HCT116 (cell line): ENCODE measurements at regions not wholly inside any gene's neighbourhood (a gene's known extent, or its start where the extent isn't known, plus 50 kb on each side); places are given as distances from the start of the nearest gene placed in this dataset.
"Not testable (repeated sequence)": the region's sequence is repeated elsewhere in the genome, so short reads cannot be mapped to it uniquely, and the experiment has no call there.

Experiments used
- ATAC-seq: fragments of 200-7000 bp; cut with Tn5 transposase; 2 replicates; pipeline ENCODE4 v1.9.1; 2020; ENCODE audit warnings: mild to moderate bottlenecking, moderate library complexity
- BruUV-seq: library from RNA; stranded (reverse); fragments of 400-500 nt; replicated peaks from 2 replicates; lab custom pipeline; 2021; lab: Mats Ljungman, UMichigan
- CTCF ChIA-PET: fragments of 300-600 bp; sonication (Branson Sonifier 250); formaldehyde crosslinking; loops from one replicate; lab custom pipeline; 2021; ENCODE audit warnings: antibody characterized with exemption; lab: Charles Lee
- POLR2A ChIA-PET: fragments of 300-600, 350-600 bp; sonication (Branson Sonifier 250); formaldehyde crosslinking; loops from one replicate; lab custom pipeline; 2021; ENCODE audit warnings: antibody characterized with exemption; lab: Charles Lee
- RAD21 ChIA-PET, 2 experiments: fragments of 300-600 bp; sonication (Branson Sonifier 250); formaldehyde crosslinking; loops; one replicate each; lab custom pipeline; 2023; ENCODE audit warnings: low total read pairs in 2 of 2; ENCODE audit not compliant: uncharacterized antibody in 2 of 2, unreplicated experiment in 2 of 2, low non-redundant PET in 1 of 2; lab: Charles Lee
- DNase-seq: peaks from one replicate; pipeline ENCODE4 v3.0.0-alpha.2; 2010; ENCODE audit warnings: low read depth, low spot score
- H2AFZ ChIP-seq: fragments of 200-600 bp; shearing (Covaris generic), sonication (generic); 2 replicates; pipeline ENCODE4 v1.6.1; 2017; ENCODE audit warnings: low read depth, mixed run types, mixed read lengths, antibody characterized with exemption, low read length; ENCODE audit not compliant: poor library complexity, severe bottlenecking
- H3K27ac ChIP-seq: 2 replicates; pipeline ENCODE4 v1.5.1; 2012; ENCODE audit warnings: low read depth, low read length
- H3K27me3 ChIP-seq: fragments of 200-600 bp; sonication (generic); 2 replicates; pipeline ENCODE4 v1.6.1; 2016; ENCODE audit warnings: mixed run types, low read length, mixed read lengths; ENCODE audit not compliant: insufficient read depth
- H3K36me3 ChIP-seq, 2 experiments: fragments of 200-500 bp in 1 of 2; fragments of 200-600 bp in 1 of 2; sonication (Bioruptor generic) in 1 of 2; sonication (generic) in 1 of 2; 2 replicates each; pipeline versions ENCODE4 v1.5.1 to v1.6.1; 2014 to 2016; ENCODE audit warnings: low read length in 2 of 2, inconsistent platforms in 1 of 2, mixed read lengths in 1 of 2, mixed run types in 1 of 2; ENCODE audit not compliant: insufficient read depth in 2 of 2, control insufficient read depth in 1 of 2
- H3K4me1 ChIP-seq, 2 experiments: fragments of 200-600 bp in 1 of 2; sonication (generic) in 1 of 2; 2 replicates each; pipeline versions ENCODE4 v1.5.1 to v1.6.1; 2012 to 2017; ENCODE audit warnings: low read length in 2 of 2, inconsistent platforms in 1 of 2, mild to moderate bottlenecking in 1 of 2, mixed read lengths in 1 of 2, mixed run types in 1 of 2, moderate library complexity in 1 of 2; ENCODE audit not compliant: insufficient read depth in 2 of 2, control insufficient read depth in 1 of 2
- H3K4me2 ChIP-seq: fragments of 200-600 bp; sonication (generic); 2 replicates; pipeline ENCODE4 v1.6.1; 2017; ENCODE audit warnings: mixed run types, low read length, mixed read lengths
- H3K4me3 ChIP-seq, 2 experiments: fragments of 200-600 bp in 1 of 2; sonication (generic) in 1 of 2; replicated peaks in 1 of 2; 2 replicates each; pipeline ENCODE4 v1.5.1; 2011 to 2016; ENCODE audit warnings: low read length in 2 of 2, control low read depth in 1 of 2, low read depth in 1 of 2, mild to moderate bottlenecking in 1 of 2, mixed read lengths in 1 of 2, mixed run types in 1 of 2
- H3K79me2 ChIP-seq: fragments of 200-600 bp; sonication (generic); 2 replicates; pipeline ENCODE4 v1.6.1; 2017; ENCODE audit warnings: mild to moderate bottlenecking, mixed run types, low read length, moderate library complexity, mixed read lengths; ENCODE audit not compliant: insufficient read depth
- H3K9ac ChIP-seq: fragments of 200-600 bp; sonication (generic); 2 replicates; pipeline ENCODE4 v1.6.1; 2016; ENCODE audit warnings: low read length, mixed read lengths
- H3K9me2 ChIP-seq: fragments of 200-600 bp; sonication (generic), shearing (Covaris generic); 2 replicates; pipeline ENCODE4 v1.6.1; 2017; ENCODE audit warnings: mixed run types, mild to moderate bottlenecking, moderate library complexity; ENCODE audit not compliant: insufficient read depth
- H3K9me3 ChIP-seq, 2 experiments: fragments of 200-500 bp in 1 of 2; fragments of 200-600 bp in 1 of 2; sonication (Bioruptor generic) in 1 of 2; sonication (generic) in 1 of 2; 2 replicates each; pipeline ENCODE4 v1.6.1; 2014 to 2017; ENCODE audit warnings: low read length in 2 of 2, mixed read lengths in 2 of 2, inconsistent platforms in 1 of 2, low read depth in 1 of 2, mild to moderate bottlenecking in 1 of 2, mixed run types in 1 of 2, moderate library complexity in 1 of 2; ENCODE audit not compliant: control insufficient read depth in 1 of 2, insufficient read depth in 1 of 2
- H4K20me1 ChIP-seq: fragments of 200-600 bp; sonication (generic), shearing (Covaris generic); 2 replicates; pipeline ENCODE4 v1.6.1; 2017; ENCODE audit warnings: mixed run types, mild to moderate bottlenecking, moderate library complexity; ENCODE audit not compliant: insufficient read depth
- ATF3 ChIP-seq: IDR thresholded peaks from 2 replicates; pipeline ENCODE4 v1.6.1; 2012
- CBX3 ChIP-seq: IDR thresholded peaks from 2 replicates; pipeline ENCODE4 v1.6.1; 2012; ENCODE audit warnings: low read depth
- EGR1 ChIP-seq: IDR thresholded peaks from 2 replicates; pipeline ENCODE4 v1.6.1; 2012; ENCODE audit warnings: low read depth
- ELF1 ChIP-seq: IDR thresholded peaks from 2 replicates; pipeline ENCODE4 v1.6.1; 2012; ENCODE audit warnings: low read depth, borderline replicate concordance
- EZH2 ChIP-seq: fragments of 200-600 bp; sonication (generic); IDR thresholded peaks from 2 replicates; pipeline ENCODE4 v1.6.1; 2017; ENCODE audit warnings: antibody characterized with exemption, mixed run types
- EZH2phosphoT487 ChIP-seq: fragments of 200-600 bp; IDR thresholded peaks from 2 replicates; pipeline ENCODE4 v1.6.1; 2018; ENCODE audit warnings: antibody characterized with exemption, borderline replicate concordance
- FOSL1 ChIP-seq: IDR thresholded peaks from 2 replicates; pipeline ENCODE4 v1.6.1; 2012; ENCODE audit warnings: low read depth
- JUND ChIP-seq: IDR thresholded peaks from 2 replicates; pipeline ENCODE4 v1.6.1; 2012
- MAX ChIP-seq: IDR thresholded peaks from 2 replicates; pipeline ENCODE4 v1.6.1; 2012
- POLR2A ChIP-seq: IDR thresholded peaks from 2 replicates; pipeline ENCODE4 v1.7.0; 2011; ENCODE audit warnings: borderline replicate concordance; ENCODE audit not compliant: insufficient read depth, insufficient read length; ENCODE audit errors: extremely low read depth
- POLR2AphosphoS5 ChIP-seq: IDR thresholded peaks from 2 replicates; pipeline ENCODE4 v1.6.1; 2011; ENCODE audit warnings: mild to moderate bottlenecking, low read depth, low read length, moderate library complexity
- RAD21 ChIP-seq: IDR thresholded peaks from 2 replicates; pipeline ENCODE4 v1.6.1; 2012; ENCODE audit warnings: low read depth, mild to moderate bottlenecking
- SIN3A ChIP-seq: IDR thresholded peaks from 2 replicates; pipeline ENCODE4 v1.6.1; 2012; ENCODE audit warnings: low read depth
- SP1 ChIP-seq: IDR thresholded peaks from 2 replicates; pipeline ENCODE4 v1.6.1; 2012; ENCODE audit warnings: low read depth
- SRF ChIP-seq: IDR thresholded peaks from 2 replicates; pipeline ENCODE4 v1.6.1; 2012; ENCODE audit warnings: low read depth
- TCF7L2 ChIP-seq: IDR thresholded peaks from 2 replicates; pipeline ENCODE4 v1.7.0; 2011; ENCODE audit warnings: borderline replicate concordance, inconsistent platforms; ENCODE audit not compliant: insufficient read depth, insufficient read length; ENCODE audit errors: extremely low read depth
- ZBTB33 ChIP-seq: IDR thresholded peaks from 2 replicates; pipeline ENCODE4 v1.6.1; 2011; ENCODE audit warnings: mild to moderate bottlenecking, low read length, moderate library complexity; ENCODE audit not compliant: insufficient replicate concordance; ENCODE audit errors: extremely low read depth
- intact Hi-C: fragments of 100-400 bp; cut with micrococcal nuclease; formaldehyde crosslinking; loops from 2 replicates; pipeline ENCODE4 v1.10.0; 2022
- TF ChIP-seq, protein P1 (sequence below): IDR thresholded peaks from 2 replicates; pipeline ENCODE4 v1.6.1; 2012; ENCODE audit warnings: low read depth

GRCh38 chr12:31807773-31808097 is 78.9 kb upstream of the AMN1 start:
- ATAC-seq (no peak), DNase-seq (no peak)
- RAD21 ChIA-PET = no interaction called here
- TF ChIP-seq TCF7L2 (no peak), ATF3 (no peak), RAD21 (no peak), SP1 (no peak), CBX3 (no peak), MAX (no peak), EZH2 (no peak), POLR2A (no peak), JUND (no peak), EGR1 (no peak), SRF (no peak), POLR2AphosphoS5 (no peak), EZH2phosphoT487 (no peak), ZBTB33 (no peak), SIN3A (no peak), ELF1 (no peak), FOSL1 (no peak)
- TF ChIP-seq, protein P1, sequence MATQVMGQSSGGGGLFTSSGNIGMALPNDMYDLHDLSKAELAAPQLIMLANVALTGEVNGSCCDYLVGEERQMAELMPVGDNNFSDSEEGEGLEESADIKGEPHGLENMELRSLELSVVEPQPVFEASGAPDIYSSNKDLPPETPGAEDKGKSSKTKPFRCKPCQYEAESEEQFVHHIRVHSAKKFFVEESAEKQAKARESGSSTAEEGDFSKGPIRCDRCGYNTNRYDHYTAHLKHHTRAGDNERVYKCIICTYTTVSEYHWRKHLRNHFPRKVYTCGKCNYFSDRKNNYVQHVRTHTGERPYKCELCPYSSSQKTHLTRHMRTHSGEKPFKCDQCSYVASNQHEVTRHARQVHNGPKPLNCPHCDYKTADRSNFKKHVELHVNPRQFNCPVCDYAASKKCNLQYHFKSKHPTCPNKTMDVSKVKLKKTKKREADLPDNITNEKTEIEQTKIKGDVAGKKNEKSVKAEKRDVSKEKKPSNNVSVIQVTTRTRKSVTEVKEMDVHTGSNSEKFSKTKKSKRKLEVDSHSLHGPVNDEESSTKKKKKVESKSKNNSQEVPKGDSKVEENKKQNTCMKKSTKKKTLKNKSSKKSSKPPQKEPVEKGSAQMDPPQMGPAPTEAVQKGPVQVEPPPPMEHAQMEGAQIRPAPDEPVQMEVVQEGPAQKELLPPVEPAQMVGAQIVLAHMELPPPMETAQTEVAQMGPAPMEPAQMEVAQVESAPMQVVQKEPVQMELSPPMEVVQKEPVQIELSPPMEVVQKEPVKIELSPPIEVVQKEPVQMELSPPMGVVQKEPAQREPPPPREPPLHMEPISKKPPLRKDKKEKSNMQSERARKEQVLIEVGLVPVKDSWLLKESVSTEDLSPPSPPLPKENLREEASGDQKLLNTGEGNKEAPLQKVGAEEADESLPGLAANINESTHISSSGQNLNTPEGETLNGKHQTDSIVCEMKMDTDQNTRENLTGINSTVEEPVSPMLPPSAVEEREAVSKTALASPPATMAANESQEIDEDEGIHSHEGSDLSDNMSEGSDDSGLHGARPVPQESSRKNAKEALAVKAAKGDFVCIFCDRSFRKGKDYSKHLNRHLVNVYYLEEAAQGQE = no peak
- Histone ChIP-seq H3K4me2 (no peak overlapping the region), H3K27me3 (no peaks in the 10 kb centered on the region), H3K9me2 (no peaks in the 10 kb centered on the region), H3K4me1 (no peaks in the 10 kb centered on the region), H3K4me3 (no peak overlapping the region), H3K79me2 (no peaks in the 10 kb centered on the region), H2AFZ (no peak overlapping the region), H3K9ac (no peak overlapping the region), H3K9me3 (no peaks in the 10 kb centered on the region), H3K27ac (no peak overlapping the region), H4K20me1 (no peaks in the 10 kb centered on the region), H3K36me3 (no peaks in the 10 kb centered on the region)
- intact Hi-C loops = no loop called here
- POLR2A ChIA-PET = no interaction called here
- BruUV-seq = no TSS peak
- CTCF ChIA-PET = no interaction called here

- H3K36me3 ChIP-seq, CTCF ChIA-PET, H3K9ac ChIP-seq, ATAC-seq, intact Hi-C loops, H3K4me2 ChIP-seq, H3K27ac ChIP-seq, H3K79me2 ChIP-seq, BruUV-seq, H2AFZ ChIP-seq, POLR2A ChIA-PET, H3K4me3 ChIP-seq, H3K9me2 ChIP-seq, H3K4me1 ChIP-seq, RAD21 ChIA-PET, H3K9me3 ChIP-seq, DNase-seq, H4K20me1 ChIP-seq, H3K27me3 ChIP-seq: not testable (repeated sequence)
Observed at GRCh38 chr12:31807081-31807772, 78.4 kb upstream of the AMN1 start.
